SW480 (cell line): ENCODE measurements at regions not wholly inside any gene's neighbourhood (a gene's known extent, or its start where the extent isn't known, plus 50 kb on each side); places are given as distances from the start of the nearest gene placed in this dataset.

Source experiments
- DNase-seq: peaks from one replicate; pipeline ENCODE4 v3.0.0-alpha.2; 2016; ENCODE audit warnings: low spot score

DNA sequence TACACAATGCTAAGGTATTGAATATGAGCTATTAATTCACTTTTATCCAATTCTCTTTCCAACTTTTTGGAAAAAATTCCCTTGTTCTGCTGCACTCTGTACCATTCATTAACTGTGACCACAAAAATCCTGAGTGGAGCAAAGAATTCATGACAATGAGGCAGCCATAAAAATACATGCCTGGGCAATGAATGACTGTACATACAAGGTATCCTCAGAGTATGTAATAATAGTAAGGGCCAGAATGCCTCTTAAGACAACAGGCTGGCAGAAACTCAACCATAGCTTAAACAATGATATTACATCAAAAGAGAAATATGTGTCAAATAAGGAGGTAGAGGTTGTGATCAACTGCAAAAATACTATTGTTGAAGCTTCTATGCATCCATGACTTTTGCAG, 74.7 kb upstream of the CA10 start:
- DNase-seq: no peak

DNA sequence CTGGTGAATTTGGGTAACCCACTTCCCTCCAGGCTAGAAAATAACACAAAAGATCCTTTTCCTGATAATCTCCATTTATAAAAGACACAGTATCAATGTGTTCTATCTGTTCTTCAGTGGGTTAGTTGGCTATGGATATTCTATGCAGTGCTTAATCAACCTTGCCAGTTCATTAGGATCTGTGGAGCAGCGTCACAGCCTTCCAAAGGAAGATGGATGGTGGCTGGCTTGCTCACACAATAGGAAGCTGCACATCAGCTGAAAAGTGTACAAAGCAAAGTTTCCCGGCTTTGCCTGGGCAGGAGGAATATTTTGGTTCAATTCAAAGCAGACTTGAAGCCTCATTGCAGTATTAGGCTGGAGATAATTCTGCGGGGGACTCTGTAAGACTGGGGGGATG, 70.3 kb upstream of the CA10 start:
- DNase-seq: no peak

DNA sequence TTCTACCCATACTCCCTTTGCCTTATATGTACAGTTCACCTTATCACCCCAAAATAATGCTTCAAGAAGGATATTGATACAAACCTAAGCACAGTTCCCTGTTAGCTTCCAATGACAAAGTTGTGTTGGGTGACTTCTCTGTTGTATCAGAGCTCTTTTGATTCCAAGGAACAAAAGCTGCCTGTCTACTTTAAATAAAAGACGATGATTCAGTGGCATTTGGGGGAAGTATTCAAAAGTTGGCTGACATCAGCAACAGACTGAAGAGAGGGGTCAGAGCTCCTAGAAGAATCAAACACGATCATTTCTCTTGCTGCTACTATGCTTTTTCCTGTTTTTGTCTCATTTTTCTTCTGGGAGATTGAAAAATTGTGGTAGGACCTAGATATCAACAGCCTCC, 69.4 kb upstream of the CA10 start:
- no peak for DNase-seq

DNA sequence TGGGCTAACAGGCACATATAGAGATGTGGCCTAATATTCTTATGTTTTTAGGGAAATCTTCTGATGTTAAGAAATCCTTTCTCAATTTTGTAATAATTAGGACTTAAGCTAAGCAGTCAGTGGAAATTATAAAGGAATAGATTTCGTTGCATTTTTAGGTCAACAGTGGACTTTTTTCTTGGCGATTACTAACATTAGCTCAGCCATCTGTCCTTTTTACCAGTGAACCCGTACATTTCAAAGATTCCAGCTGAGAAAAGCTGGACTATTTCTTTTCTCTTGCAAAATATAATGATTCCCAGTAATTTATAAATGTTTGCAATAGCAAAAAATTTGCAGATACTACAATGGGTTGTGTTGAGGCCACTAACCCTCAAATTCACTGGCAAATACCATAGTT, 54.9 kb upstream of the CA10 start:
- no peak for DNase-seq

DNA sequence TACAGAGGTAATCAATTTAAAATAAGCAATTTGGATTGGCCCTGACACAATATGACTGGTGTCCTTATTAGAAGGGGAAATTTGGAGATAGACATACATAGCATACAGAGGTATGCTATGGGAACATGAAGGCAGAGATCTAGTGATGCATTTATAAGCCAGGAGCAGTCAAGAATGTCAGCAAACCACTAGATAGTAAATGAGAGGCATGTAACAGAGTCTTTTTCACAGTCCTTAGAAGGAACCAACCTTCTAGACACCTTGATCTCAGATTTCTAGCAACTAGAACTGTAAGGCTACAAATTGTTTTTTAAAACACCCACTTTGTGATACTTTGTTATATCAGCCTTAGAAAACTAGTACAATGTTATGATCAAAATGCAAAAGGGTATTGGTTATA, 54.3 kb upstream of the CA10 start:
- DNase-seq: no peak

DNA sequence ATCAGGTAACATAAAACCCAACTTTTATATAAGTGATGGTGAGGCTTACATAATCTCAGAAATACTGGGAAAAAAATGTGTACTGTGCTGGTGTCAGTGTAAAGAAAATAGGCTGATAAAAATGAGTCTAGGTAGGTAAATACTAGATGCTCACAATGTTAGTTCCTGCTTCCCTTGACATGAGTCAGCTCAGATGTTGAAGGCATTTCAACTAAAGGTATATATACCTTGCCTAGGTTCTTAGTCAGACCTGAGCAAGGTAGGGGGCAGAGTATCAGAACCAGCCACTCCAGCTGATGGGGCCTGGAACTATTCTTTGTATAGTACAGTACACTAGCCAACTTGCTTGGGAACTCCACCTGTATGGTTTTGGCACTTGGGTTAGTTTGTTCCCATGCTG, 51.0 kb upstream of the CA10 start:
- no peak for DNase-seq
